ENCODE measurements at regions not wholly inside any gene's neighbourhood (a gene's known extent, or its start where the extent isn't known, plus 50 kb on each side); places are given as distances from the start of the nearest gene placed in this dataset.

- TF ChIP-seq SUZ12 (IDR thresholded peaks at IDR 0.05; ENCODE audit: extremely low read depth, insufficient read depth, insufficient read length): no peak
- no peak for TF ChIP-seq ZNF274 (IDR thresholded peaks at IDR 0.05; ENCODE audit: low read depth, low read length)
Observed at GRCh38 chr15:60154764-60155325, 150.7 kb downstream of the FOXB1 start.
